H4 (cell line): ENCODE measurements at regions not wholly inside any gene's neighbourhood (a gene's known extent, or its start where the extent isn't known, plus 50 kb on each side); places are given as distances from the start of the nearest gene placed in this dataset.
"Not testable (repeated sequence)": the region's sequence is repeated elsewhere in the genome, so short reads cannot be mapped to it uniquely, and the experiment has no call there.

Experiments
- DNase-seq: peaks from one replicate; pipeline ENCODE4 v3.0.0-alpha.2; 2015; ENCODE audit warnings: low spot score

DNA sequence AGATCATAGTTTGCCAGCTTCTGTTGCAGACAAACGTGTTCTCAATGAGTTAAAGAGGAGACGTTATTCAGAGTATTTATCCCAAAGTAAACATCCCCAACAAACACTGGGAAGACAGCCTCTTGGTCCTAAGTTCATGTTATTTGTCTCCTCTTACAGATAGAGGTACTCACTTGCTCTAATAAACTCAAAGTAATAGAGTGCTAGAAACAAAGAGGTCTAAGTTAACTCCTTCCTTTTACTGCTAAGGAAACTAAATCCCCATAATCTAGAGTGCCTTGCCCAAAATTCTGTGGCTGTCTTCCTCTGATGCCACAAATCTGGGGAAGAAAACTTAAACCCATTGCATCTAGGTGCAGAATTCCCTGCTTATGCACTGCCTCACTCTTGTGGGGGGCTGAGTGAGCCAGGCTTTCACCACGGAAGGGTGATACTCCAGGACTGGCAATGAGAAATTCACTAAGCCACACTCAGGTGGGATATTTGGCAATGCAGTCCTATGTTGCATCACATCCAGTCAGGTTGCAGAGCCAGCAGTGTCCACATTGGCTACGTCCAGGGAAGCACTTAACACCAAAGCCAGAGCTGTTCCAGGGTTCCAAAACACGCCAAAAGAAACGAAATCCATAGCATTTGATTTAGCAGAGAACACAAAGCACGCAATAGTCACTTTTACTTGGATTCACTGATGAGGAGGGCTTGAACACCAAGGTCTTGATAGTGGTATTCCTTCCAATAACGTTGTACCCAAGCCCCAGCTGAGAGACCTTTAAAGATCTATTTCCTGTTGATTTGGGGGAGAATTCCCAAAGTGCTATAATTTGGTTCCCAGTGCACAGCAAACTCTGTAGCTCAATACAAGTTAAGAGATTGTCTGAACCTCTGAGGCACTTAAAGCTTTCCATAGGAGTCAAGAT, 81.0 kb upstream of the FOXQ1 start:
- no peak for DNase-seq

- DNase-seq, result no peak
These were observed 81.6 kb upstream of the FOXQ1 start for GRCh38 chr6:1230281-1230680.

DNA sequence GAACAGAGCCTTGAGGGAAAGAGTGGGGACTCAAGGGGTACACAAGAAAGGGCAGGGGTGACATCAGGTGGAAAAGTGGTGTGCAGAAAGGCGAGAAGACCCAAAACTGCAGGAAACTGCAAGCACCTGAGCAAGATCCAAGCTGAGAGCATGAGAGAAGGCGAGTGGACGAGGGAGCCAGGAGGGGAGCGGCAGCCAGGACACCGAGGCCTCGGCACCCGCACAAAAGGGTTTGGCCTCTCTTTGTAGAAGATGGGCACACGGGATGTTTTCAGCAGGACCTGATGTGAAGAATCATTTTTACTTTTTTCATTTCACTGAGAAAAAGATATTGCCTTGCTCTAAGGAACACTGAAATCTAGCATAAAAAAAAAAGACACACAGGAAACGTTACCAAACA, 82.1 kb upstream of the FOXQ1 start:
- no peak for DNase-seq

GRCh38 chr6:1229301-1229700, 82.6 kb upstream of the FOXQ1 start:
- no peak for DNase-seq

DNA sequence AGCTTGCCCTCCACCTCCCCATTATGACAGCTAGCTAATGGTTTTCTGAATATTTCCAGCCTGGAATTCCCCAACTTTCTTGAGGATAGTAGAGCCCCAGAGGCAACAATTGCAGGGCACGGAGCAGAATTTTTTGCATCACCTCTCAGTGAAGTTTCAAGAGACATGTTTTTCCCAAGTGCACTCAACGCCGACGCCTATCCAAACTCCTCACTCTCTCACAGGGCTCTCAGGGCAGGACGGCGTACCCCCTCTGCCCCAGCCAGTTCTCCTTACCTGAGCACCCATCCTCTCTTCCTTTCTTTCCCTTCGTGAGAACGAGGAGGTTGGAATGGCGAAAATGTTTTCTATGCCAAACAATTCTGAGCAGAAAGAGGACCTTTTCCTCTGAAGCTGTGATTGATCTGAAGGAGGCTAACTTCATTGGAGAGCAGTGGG, 83.1 kb upstream of the FOXQ1 start:
- DNase-seq, result no peak

GRCh38 chr6:1227935-1228753, 83.8 kb upstream of the FOXQ1 start:
- no peak for DNase-seq

DNA sequence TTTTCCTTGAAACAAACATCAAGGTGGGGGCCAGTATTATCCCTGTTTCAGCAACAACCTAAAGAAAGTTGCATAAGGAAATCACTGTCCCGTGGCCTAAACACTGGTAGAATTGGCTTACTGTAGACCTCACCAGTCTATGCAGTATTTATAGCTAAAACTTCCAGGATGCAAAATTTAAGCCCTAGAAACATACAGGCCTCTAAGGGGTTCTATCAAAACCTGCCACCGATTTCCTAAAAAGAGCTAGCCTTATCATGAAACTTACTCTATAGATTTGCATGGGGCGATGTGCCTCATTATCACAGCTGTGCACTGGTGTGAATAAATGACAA, 84.3 kb upstream of the FOXQ1 start:
- DNase-seq, result no peak

GRCh38 chr6:1226277-1227099, 85.4 kb upstream of the FOXQ1 start:
- no peak for DNase-seq

GRCh38 chr6:1224514-1224913, 87.4 kb upstream of the FOXQ1 start:
- DNase-seq, result no peak

DNA sequence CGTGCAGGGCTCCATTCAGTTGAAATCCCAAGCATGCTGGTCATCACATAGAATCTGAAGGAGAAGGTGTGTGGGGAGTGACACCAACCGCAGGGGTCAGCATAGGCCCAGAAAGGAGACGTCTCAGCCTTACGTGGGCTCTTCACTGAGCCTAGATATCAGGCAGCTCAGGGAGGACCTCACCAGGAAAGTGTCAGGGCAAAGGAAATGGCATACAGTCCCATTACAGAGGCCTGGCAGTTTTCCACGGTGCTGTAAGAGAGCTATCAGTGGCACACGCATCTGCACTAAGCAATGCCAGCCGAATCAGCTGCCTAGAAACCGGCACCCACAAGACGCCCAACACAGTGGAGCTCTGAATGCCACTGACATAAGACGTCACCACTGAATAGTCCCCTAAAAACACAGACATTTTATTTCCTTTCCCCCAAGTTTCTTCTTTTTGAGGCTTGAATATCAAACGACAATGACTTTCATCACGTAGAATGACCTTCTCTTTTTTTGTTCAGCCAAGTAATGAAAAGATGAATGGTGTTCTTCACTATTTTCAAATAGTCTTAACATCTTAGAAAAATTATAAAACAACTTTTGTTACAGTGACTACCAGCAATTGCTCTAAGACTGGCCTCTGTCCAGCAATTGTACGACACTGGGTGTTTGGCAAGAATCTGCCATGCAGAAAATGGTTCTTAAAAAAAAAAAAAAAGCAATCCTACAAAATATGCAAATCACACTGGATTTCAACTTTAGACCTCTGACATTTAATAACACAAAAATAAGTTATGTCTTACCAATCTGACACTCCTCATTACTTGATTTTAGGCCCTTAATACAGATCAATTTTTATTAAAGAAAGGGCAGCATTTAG, 88.9 kb upstream of the FOXQ1 start:
- DNase-seq, result no peak

DNA sequence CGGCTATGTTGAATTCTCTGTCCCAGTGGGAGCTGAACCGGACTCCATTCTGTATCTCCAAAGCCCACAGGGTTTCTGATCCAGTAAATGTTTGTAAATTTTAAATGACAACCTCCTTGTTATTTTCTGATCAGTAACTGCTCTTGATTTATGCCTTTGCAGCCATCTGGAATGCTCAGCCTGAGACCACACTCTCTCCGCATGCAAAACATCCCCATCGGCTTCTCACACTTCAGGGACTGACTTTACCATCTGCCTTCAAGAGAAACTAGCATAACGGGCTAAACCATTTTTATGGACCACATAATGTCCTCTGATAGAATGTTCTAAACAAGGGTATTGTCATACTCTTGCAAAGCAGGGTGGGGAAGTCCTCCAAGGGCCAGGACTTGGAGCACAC, 94.5 kb upstream of the FOXQ1 start:
- DNase-seq, result no peak

- no peak for DNase-seq
These were observed 95.4 kb upstream of the FOXQ1 start for GRCh38 chr6:1216488-1216974.

- DNase-seq, result no peak
These were observed 95.9 kb upstream of the FOXQ1 start for GRCh38 chr6:1215884-1216487.

- no peak for DNase-seq
These were observed 96.9 kb upstream of the FOXQ1 start for GRCh38 chr6:1215023-1215422.

GRCh38 chr6:1212919-1213318, 99.0 kb upstream of the FOXQ1 start:
- DNase-seq, result no peak

DNA sequence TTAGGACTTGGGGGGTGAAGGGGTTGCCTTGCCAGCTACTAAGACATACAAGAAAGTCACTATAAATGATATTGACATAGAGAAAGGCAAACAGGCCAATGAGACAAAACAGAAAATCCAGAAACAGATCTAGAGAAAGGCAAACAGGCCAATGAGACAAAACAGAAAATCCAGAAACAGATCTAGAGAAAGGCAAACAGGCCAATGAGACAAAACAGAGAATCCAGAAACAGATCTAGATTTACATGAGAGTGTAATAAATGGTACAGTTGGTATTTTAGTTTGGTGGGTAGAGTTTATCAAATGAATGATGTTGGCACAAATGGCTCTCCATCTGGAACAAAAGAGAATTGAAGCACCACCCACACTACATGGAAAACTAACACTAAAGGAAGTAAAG, 99.8 kb upstream of the FOXQ1 start:
- not testable (repeated sequence) for DNase-seq

DNA sequence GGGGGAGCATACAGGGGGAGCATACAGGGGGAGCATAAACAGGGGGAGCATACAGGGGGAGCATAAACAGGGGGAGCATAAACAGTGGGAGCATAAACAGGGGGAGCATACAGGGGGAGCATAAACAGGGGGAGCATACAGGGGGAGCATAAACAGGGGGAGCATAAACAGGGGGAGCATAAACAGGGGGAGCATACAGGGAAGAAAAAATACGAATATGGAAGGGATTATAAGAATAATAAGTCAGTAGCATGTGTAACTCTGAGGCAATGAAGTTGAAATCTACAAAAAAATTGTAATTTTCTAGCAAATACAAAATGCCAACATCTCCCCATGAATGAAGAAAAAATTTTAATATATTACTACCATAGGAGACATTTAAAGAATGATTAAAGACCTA, 101.3 kb upstream of the FOXQ1 start:
- not testable (repeated sequence) for DNase-seq

GRCh38 chr6:1208876-1209275, 103.0 kb upstream of the FOXQ1 start:
- peak; percentile 67 for DNase-seq

GRCh38 chr6:1203546-1203945, 108.4 kb upstream of the FOXQ1 start:
- DNase-seq, result no peak

GRCh38 chr6:1202201-1202600, 109.7 kb upstream of the FOXQ1 start:
- no peak for DNase-seq
